H1 (cell line): ENCODE measurements at regions not wholly inside any gene's neighbourhood (a gene's known extent, or its start where the extent isn't known, plus 50 kb on each side); places are given as distances from the start of the nearest gene placed in this dataset.

Experiments used
- CTCF ChIA-PET: fragments of 300-600 bp; sonication (Branson Sonifier 250); formaldehyde crosslinking; loops from one replicate; lab custom pipeline; 2021; ENCODE audit not compliant: partially characterized antibody; lab: Charles Lee
- POLR2A ChIA-PET: fragments of 300-600 bp; sonication (Branson Sonifier 250); formaldehyde crosslinking; loops from one replicate; lab custom pipeline; 2021; ENCODE audit warnings: inconsistent platforms; ENCODE audit not compliant: partially characterized antibody; lab: Charles Lee
- DNase-seq, 2 experiments: peaks; one replicate each; pipeline versions ENCODE4 v3.0.0 to v3.0.0-alpha.2; 2010 to 2022; ENCODE audit warnings: low spot score in 2 of 2, low read depth in 1 of 2, mixed read lengths in 1 of 2
- FAIRE-seq: peaks from 2 replicates; lab custom pipeline; 2011; peaks lifted over from hg19 to GRCh38; lab: Jason Lieb, UNC
- H2AFZ ChIP-seq: 2 replicates; pipeline ENCODE4 v1.8.1; 2012; ENCODE audit warnings: low read length, inconsistent platforms
- H2AK5ac ChIP-seq: 2 replicates; pipeline ENCODE4 v1.6.1; 2013; ENCODE audit warnings: low read depth, low read length
- H2BK120ac ChIP-seq: replicated peaks from 2 replicates; pipeline ENCODE3; 2013; ENCODE audit warnings: low read depth, low read length, inconsistent platforms
- H2BK12ac ChIP-seq: 2 replicates; pipeline ENCODE4 v1.6.1; 2013; ENCODE audit warnings: low read depth, low read length
- H2BK15ac ChIP-seq: 2 replicates; pipeline ENCODE4 v1.6.1; 2013; ENCODE audit warnings: low read length
- H2BK20ac ChIP-seq: 2 replicates; pipeline ENCODE4 v1.6.1; 2013; ENCODE audit warnings: low read length
- H2BK5ac ChIP-seq: 2 replicates; pipeline ENCODE4 v1.6.1; 2013; ENCODE audit warnings: low read depth, low read length
- H3K14ac ChIP-seq: 2 replicates; pipeline ENCODE4 v1.6.1; 2013; ENCODE audit warnings: inconsistent platforms; ENCODE audit not compliant: insufficient read length
- H3K18ac ChIP-seq: 2 replicates; pipeline ENCODE4 v1.6.1; 2013; ENCODE audit warnings: low read length; ENCODE audit errors: extremely low read depth
- H3K23ac ChIP-seq: 2 replicates; pipeline ENCODE4 v1.6.1; 2013; ENCODE audit warnings: inconsistent platforms; ENCODE audit not compliant: insufficient read length
- H3K23me2 ChIP-seq: 2 replicates; pipeline ENCODE4 v1.6.1; 2013; ENCODE audit warnings: low read depth, low read length
- H3K27ac ChIP-seq: 2 replicates; pipeline ENCODE4 v1.6.1; 2011; ENCODE audit warnings: low read depth, low read length, inconsistent platforms
- H3K27me3 ChIP-seq, 4 experiments: replicated peaks in 1 of 4; 1 replicate in 1 of 4; 2 replicates in 3 of 4; pipeline versions ENCODE4 v1.6.1 to v1.8.1; 2011 to 2013; ENCODE audit warnings: low read length in 3 of 4, mild to moderate bottlenecking in 3 of 4, inconsistent platforms in 2 of 4, mixed read lengths in 2 of 4, moderate library complexity in 1 of 4; ENCODE audit not compliant: control insufficient read depth in 3 of 4, insufficient read depth in 3 of 4; ENCODE audit errors: extremely low read depth in 1 of 4
- H3K36me3 ChIP-seq, 4 experiments: 2 replicates each; pipeline versions ENCODE4 v1.6.1 to v1.8.1; 2011 to 2013; ENCODE audit warnings: mild to moderate bottlenecking in 4 of 4, low read length in 3 of 4, moderate library complexity in 2 of 4, control low read depth in 1 of 4, inconsistent platforms in 1 of 4; ENCODE audit not compliant: insufficient read depth in 4 of 4, control insufficient read depth in 2 of 4
- H3K4ac ChIP-seq: replicated peaks from 2 replicates; pipeline ENCODE3; 2013; ENCODE audit warnings: low read length, low read depth, mixed read lengths, inconsistent platforms; ENCODE audit not compliant: insufficient read length
- H3K4me1 ChIP-seq, 4 experiments: replicated peaks in 1 of 4; 1 replicate in 1 of 4; 2 replicates in 3 of 4; pipeline versions ENCODE4 v1.6.1 to v1.8.1; 2011 to 2013; ENCODE audit warnings: low read length in 3 of 4, inconsistent platforms in 2 of 4, mixed read lengths in 1 of 4; ENCODE audit not compliant: insufficient read depth in 4 of 4, control insufficient read depth in 3 of 4
- H3K4me2 ChIP-seq, 2 experiments: 2 replicates each; pipeline versions ENCODE4 v1.6.1 to v1.8.1; 2011 to 2013; ENCODE audit warnings: low read depth in 2 of 2, low read length in 2 of 2, control low read depth in 1 of 2, inconsistent platforms in 1 of 2, mild to moderate bottlenecking in 1 of 2; ENCODE audit not compliant: insufficient read depth in 1 of 2
- H3K4me3 ChIP-seq, 4 experiments: fragments of 200-600, 300-600 bp in 1 of 4; sonication (generic), shearing (Covaris generic), sonication (Bioruptor Twin) in 1 of 4; 2 replicates each; pipeline versions ENCODE4 v1.5.1 to v1.8.1; 2011 to 2016; ENCODE audit warnings: low read length in 4 of 4, low read depth in 3 of 4, control low read depth in 2 of 4, inconsistent platforms in 2 of 4, mild to moderate bottlenecking in 2 of 4, mixed read lengths in 1 of 4, moderate library complexity in 1 of 4; ENCODE audit not compliant: insufficient read depth in 2 of 4; ENCODE audit errors: extremely low read depth in 1 of 4
- H3K56ac ChIP-seq: replicated peaks from 2 replicates; pipeline ENCODE3; 2013; ENCODE audit warnings: low read depth, mild to moderate bottlenecking, mixed read lengths, low read length, inconsistent platforms; ENCODE audit not compliant: insufficient read length
- H3K79me1 ChIP-seq: 2 replicates; pipeline ENCODE4 v1.6.1; 2013; ENCODE audit warnings: low read depth, low read length, control low read depth
- H3K79me2 ChIP-seq, 2 experiments: 2 replicates each; pipeline versions ENCODE4 v1.6.1 to v1.8.1; 2012 to 2013; ENCODE audit warnings: low read length in 2 of 2, mild to moderate bottlenecking in 2 of 2, inconsistent platforms in 1 of 2; ENCODE audit not compliant: insufficient read depth in 2 of 2, control insufficient read depth in 1 of 2
- H3K9ac ChIP-seq, 4 experiments: replicated peaks in 1 of 4; 1 replicate in 1 of 4; 2 replicates in 3 of 4; pipeline versions ENCODE4 v1.6.1 to v1.8.1; 2011 to 2013; ENCODE audit warnings: low read depth in 3 of 4, low read length in 3 of 4, control low read depth in 2 of 4, mild to moderate bottlenecking in 2 of 4, moderate library complexity in 2 of 4, inconsistent platforms in 1 of 4; ENCODE audit errors: extremely low read depth in 1 of 4
- H3K9me3 ChIP-seq, 2 experiments: 2 replicates each; pipeline versions ENCODE4 v1.6.1 to v1.8.1; 2012 to 2013; ENCODE audit warnings: mild to moderate bottlenecking in 2 of 2, moderate library complexity in 2 of 2, control low read depth in 1 of 2, inconsistent platforms in 1 of 2, low read depth in 1 of 2, low read length in 1 of 2, mixed read lengths in 1 of 2; ENCODE audit not compliant: insufficient read depth in 2 of 2
- H4K20me1 ChIP-seq, 2 experiments: replicated peaks in 1 of 2; 2 replicates each; pipeline versions ENCODE3 to v1.8.1; 2011 to 2013; ENCODE audit warnings: inconsistent platforms in 2 of 2, low read length in 2 of 2, mild to moderate bottlenecking in 1 of 2; ENCODE audit not compliant: insufficient read depth in 2 of 2, control insufficient read depth in 1 of 2
- H4K5ac ChIP-seq: 2 replicates; pipeline ENCODE4 v1.6.1; 2013; ENCODE audit warnings: low read length, low read depth, mixed read lengths, inconsistent platforms; ENCODE audit not compliant: insufficient read length
- H4K8ac ChIP-seq: 2 replicates; pipeline ENCODE4 v1.8.0; 2013; ENCODE audit warnings: mild to moderate bottlenecking, moderate library complexity, low read length, inconsistent platforms; ENCODE audit not compliant: insufficient read depth; ENCODE audit errors: extremely low read depth
- H4K91ac ChIP-seq: replicated peaks from 2 replicates; pipeline ENCODE3; 2013; ENCODE audit warnings: low read length, mixed read lengths, inconsistent platforms; ENCODE audit not compliant: insufficient read length
- BACH1 ChIP-seq: IDR thresholded peaks from 2 replicates; pipeline ENCODE4 v1.6.1; 2012; ENCODE audit warnings: low read length, improper control_type of control experiment
- CBX5 ChIP-seq: fragments of 300-800, 300-1000 bp; sonication (generic); IDR thresholded peaks from 2 replicates; pipeline ENCODE4 v1.7.1; 2016; ENCODE audit warnings: antibody characterized with exemption, low read length, low read depth
- GTF2F1 ChIP-seq: IDR thresholded peaks from 2 replicates; pipeline ENCODE4 v1.6.1; 2012; ENCODE audit warnings: low read depth, low read length, improper control_type of control experiment, borderline replicate concordance
- JUND ChIP-seq: IDR thresholded peaks from 2 replicates; pipeline ENCODE4 v1.6.1; 2011; ENCODE audit warnings: mild to moderate bottlenecking, improper control_type of control experiment, low read length
- KDM1A ChIP-seq: fragments of 200-600, 300-600 bp; sonication (generic); IDR thresholded peaks from 2 replicates; pipeline ENCODE4 v1.7.1; 2016; ENCODE audit warnings: mild to moderate bottlenecking, low read length, borderline replicate concordance
- KDM4A ChIP-seq: IDR thresholded peaks from one replicate; pipeline ENCODE4 v1.7.1; 2012; ENCODE audit warnings: low read depth, mild to moderate bottlenecking, moderate library complexity, low read length, inconsistent platforms; ENCODE audit not compliant: severe bottlenecking
- KDM5A ChIP-seq: fragments of 200-600 bp; IDR thresholded peaks from 2 replicates; pipeline ENCODE4 v1.7.1; 2012; ENCODE audit warnings: mild to moderate bottlenecking, low read length, inconsistent platforms, mixed read lengths
- MAFK ChIP-seq: IDR thresholded peaks from 2 replicates; pipeline ENCODE4 v1.6.1; 2012; ENCODE audit warnings: low read depth, mild to moderate bottlenecking, improper control_type of control experiment, low read length
- PHF8 ChIP-seq: fragments of 200-600 bp; sonication (generic); conservative IDR thresholded peaks from 2 replicates; pipeline ENCODE4 v1.7.1; 2012; ENCODE audit warnings: low read depth, mild to moderate bottlenecking, inconsistent platforms, low read length, moderate library complexity
- POLR2AphosphoS5 ChIP-seq: IDR thresholded peaks from 2 replicates; pipeline ENCODE4 v1.6.1; 2011; ENCODE audit warnings: low read depth, low read length
- SIRT6 ChIP-seq: IDR thresholded peaks from one replicate; pipeline ENCODE4 v1.7.1; 2012; ENCODE audit warnings: low read length, inconsistent platforms
- TBP ChIP-seq: IDR thresholded peaks from 2 replicates; pipeline ENCODE4 v1.6.1; 2011; ENCODE audit warnings: low read depth, low read length, improper control_type of control experiment
- WGBS, 2 experiments: shearing (Covaris generic) in 1 of 2; methylation state at CpG; one replicate each; pipeline versions ENCODE4 v1.1.6 to v1.1.7; 2013 to 2015; ENCODE audit warnings: low lambda C conversion rate in 2 of 2, mixed read lengths in 2 of 2, inconsistent platforms in 1 of 2, low coverage in 1 of 2, missing lambda C conversion rate in 1 of 2; ENCODE audit not compliant: insufficient replicate concordance in 2 of 2, insufficient coverage in 1 of 2, insufficient read length in 1 of 2; ENCODE audit errors: extremely low coverage in 1 of 2, missing lambda C conversion rate in 1 of 2; 5-methylcytosine and 5-hydroxymethylcytosine counted together
- TF ChIP-seq, protein P1 (sequence below), 3 experiments: IDR thresholded peaks; 1 replicate in 2 of 3; 2 replicates in 1 of 3; pipeline versions ENCODE4 v1.5.1 to v1.6.1; 2011; ENCODE audit warnings: low read length in 3 of 3, mild to moderate bottlenecking in 3 of 3, inconsistent platforms in 2 of 3, low read depth in 1 of 3, moderate library complexity in 1 of 3; ENCODE audit not compliant: insufficient read depth in 1 of 3; ENCODE audit errors: control extremely low read depth in 1 of 3

- 93% methylated on average over 3 of the region's 3 CpGs; no CpG with 5 or more reads in 1 of the 2 experiments for WGBS, 2 experiments
- H3K79me1 ChIP-seq, result no peaks in the 10 kb centered on the region
- no peak overlapping the region for H3K23ac ChIP-seq
- H3K4me1 ChIP-seq, result no peaks in the 10 kb centered on the region
- H2BK5ac ChIP-seq, result no peak overlapping the region
- no peak overlapping the region for H2BK12ac ChIP-seq
- no peak overlapping the region for H2AK5ac ChIP-seq
- H2BK20ac ChIP-seq, result no peak overlapping the region
- no peak overlapping the region for H3K4me2 ChIP-seq
- no peaks in the 10 kb centered on the region for H3K36me3 ChIP-seq
- no peak overlapping the region for H4K91ac ChIP-seq
- no peak overlapping the region for H2AFZ ChIP-seq
- no peak overlapping the region for H4K5ac ChIP-seq
- no peak overlapping the region for H3K4me3 ChIP-seq
- no peaks in the 10 kb centered on the region for H3K9me3 ChIP-seq
- no peak overlapping the region for H3K14ac ChIP-seq
- H4K8ac ChIP-seq, result no peak overlapping the region
- no peak overlapping the region for H3K27ac ChIP-seq
- POLR2A ChIA-PET, result no interaction called here
- H3K18ac ChIP-seq, result no peak overlapping the region
- no peak overlapping the region for H2BK120ac ChIP-seq
- H2BK15ac ChIP-seq, result no peak overlapping the region
- H3K9ac ChIP-seq, result no peak overlapping the region
- CTCF ChIA-PET, result no interaction called here
- H3K79me2 ChIP-seq, result no peaks in the 10 kb centered on the region
- peaks cover 0 to 1% (median 0%) of the 10 kb centered on the region in 4 experiments; a peak in 1 of 7 replicates for H3K27me3 ChIP-seq
- no peak overlapping the region for H3K4ac ChIP-seq
- DNase-seq, result no peak
- H3K23me2 ChIP-seq, result no peaks in the 10 kb centered on the region
- no peak overlapping the region for H3K56ac ChIP-seq
- FAIRE-seq, result no peak
- H4K20me1 ChIP-seq, result no peaks in the 10 kb centered on the region
- TF ChIP-seq PHF8 (no peak), CBX5 (no peak), POLR2AphosphoS5 (no peak), TBP (no peak), GTF2F1 (no peak), BACH1 (no peak), KDM5A (no peak), JUND (no peak), KDM1A (no peak), KDM4A (no peak), MAFK (no peak), SIRT6 (no peak)
- TF ChIP-seq, protein P1, sequence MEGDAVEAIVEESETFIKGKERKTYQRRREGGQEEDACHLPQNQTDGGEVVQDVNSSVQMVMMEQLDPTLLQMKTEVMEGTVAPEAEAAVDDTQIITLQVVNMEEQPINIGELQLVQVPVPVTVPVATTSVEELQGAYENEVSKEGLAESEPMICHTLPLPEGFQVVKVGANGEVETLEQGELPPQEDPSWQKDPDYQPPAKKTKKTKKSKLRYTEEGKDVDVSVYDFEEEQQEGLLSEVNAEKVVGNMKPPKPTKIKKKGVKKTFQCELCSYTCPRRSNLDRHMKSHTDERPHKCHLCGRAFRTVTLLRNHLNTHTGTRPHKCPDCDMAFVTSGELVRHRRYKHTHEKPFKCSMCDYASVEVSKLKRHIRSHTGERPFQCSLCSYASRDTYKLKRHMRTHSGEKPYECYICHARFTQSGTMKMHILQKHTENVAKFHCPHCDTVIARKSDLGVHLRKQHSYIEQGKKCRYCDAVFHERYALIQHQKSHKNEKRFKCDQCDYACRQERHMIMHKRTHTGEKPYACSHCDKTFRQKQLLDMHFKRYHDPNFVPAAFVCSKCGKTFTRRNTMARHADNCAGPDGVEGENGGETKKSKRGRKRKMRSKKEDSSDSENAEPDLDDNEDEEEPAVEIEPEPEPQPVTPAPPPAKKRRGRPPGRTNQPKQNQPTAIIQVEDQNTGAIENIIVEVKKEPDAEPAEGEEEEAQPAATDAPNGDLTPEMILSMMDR (IDR thresholded peaks at IDR 0.05; ENCODE audit: control extremely low read depth in 1 of 3, insufficient read depth in 1 of 3, low read depth in 1 of 3, low read length in 3 of 3), result no peak
Measured at GRCh38 chr13:71214357-71214756, 652.6 kb downstream of the DACH1 start.
